H9 (cell line): ENCODE measurements at regions not wholly inside any gene's neighbourhood (a gene's known extent, or its start where the extent isn't known, plus 50 kb on each side); places are given as distances from the start of the nearest gene placed in this dataset.

Experiments
- DNase-seq: peaks from one replicate; pipeline ENCODE4 v3.0.0-alpha.2; 2017
- H2AFZ ChIP-seq: one replicate; pipeline ENCODE4 v1.6.1; 2013; ENCODE audit warnings: mild to moderate bottlenecking, low read length, control low read depth, moderate library complexity
- H2AK5ac ChIP-seq: 2 replicates; pipeline ENCODE4 v1.6.1; 2013; ENCODE audit warnings: low read length, control low read depth, mixed read lengths; ENCODE audit not compliant: insufficient read length
- H2BK120ac ChIP-seq: one replicate; pipeline ENCODE4 v1.6.1; 2013; ENCODE audit warnings: low read depth, mild to moderate bottlenecking, low read length, control low read depth, inconsistent platforms; ENCODE audit not compliant: poor library complexity, severe bottlenecking
- H2BK12ac ChIP-seq: 2 replicates; pipeline ENCODE4 v1.6.1; 2013; ENCODE audit warnings: low read length, control low read depth, mixed read lengths, low read depth; ENCODE audit not compliant: insufficient read length
- H2BK15ac ChIP-seq: 2 replicates; pipeline ENCODE4 v1.6.1; 2013; ENCODE audit warnings: low read depth, low read length, control low read depth
- H2BK20ac ChIP-seq: one replicate; pipeline ENCODE4 v1.6.1; 2013; ENCODE audit warnings: low read depth, mild to moderate bottlenecking, low read length, control low read depth, inconsistent platforms; ENCODE audit not compliant: poor library complexity, severe bottlenecking
- H2BK5ac ChIP-seq: 2 replicates; pipeline ENCODE4 v1.6.1; 2013; ENCODE audit warnings: low read length, control low read depth, mixed read lengths; ENCODE audit not compliant: insufficient read length
- H3K14ac ChIP-seq: 2 replicates; pipeline ENCODE4 v1.6.1; 2013; ENCODE audit warnings: low read length, control low read depth; ENCODE audit not compliant: insufficient read depth
- H3K18ac ChIP-seq: 2 replicates; pipeline ENCODE4 v1.6.1; 2013; ENCODE audit warnings: low read depth, mild to moderate bottlenecking, mixed read lengths, low read length, control low read depth; ENCODE audit not compliant: insufficient read length
- H3K23ac ChIP-seq: 2 replicates; pipeline ENCODE4 v1.6.1; 2013; ENCODE audit warnings: low read length, control low read depth, mixed read lengths, low read depth; ENCODE audit not compliant: insufficient read length
- H3K23me2 ChIP-seq: 2 replicates; pipeline ENCODE4 v1.6.1; 2013; ENCODE audit warnings: low read depth, mild to moderate bottlenecking, mixed read lengths, low read length, control low read depth; ENCODE audit not compliant: insufficient read length, poor library complexity, severe bottlenecking
- H3K27ac ChIP-seq: 2 replicates; pipeline ENCODE4 v1.5.1; 2013; ENCODE audit warnings: low read length, control low read depth, mixed read lengths, low read depth; ENCODE audit not compliant: insufficient read length
- H3K27me3 ChIP-seq: 2 replicates; pipeline ENCODE4 v1.6.1; 2013; ENCODE audit warnings: low read length, control low read depth, inconsistent platforms; ENCODE audit not compliant: insufficient read depth
- H3K4ac ChIP-seq: 2 replicates; pipeline ENCODE4 v1.6.1; 2013; ENCODE audit warnings: low read depth, mild to moderate bottlenecking, control low read depth, inconsistent platforms, low read length, moderate library complexity
- H3K4me1 ChIP-seq: 2 replicates; pipeline ENCODE4 v1.6.1; 2013; ENCODE audit warnings: low read length, control low read depth, inconsistent platforms; ENCODE audit not compliant: insufficient read depth
- H3K4me2 ChIP-seq: 2 replicates; pipeline ENCODE4 v1.6.1; 2013; ENCODE audit warnings: low read length, control low read depth, mixed read lengths; ENCODE audit not compliant: insufficient read length, insufficient read depth
- H3K56ac ChIP-seq: 2 replicates; pipeline ENCODE4 v1.6.1; 2013; ENCODE audit warnings: low read depth, mild to moderate bottlenecking, mixed read lengths, low read length, control low read depth; ENCODE audit not compliant: insufficient read length
- H3K79me1 ChIP-seq: 2 replicates; pipeline ENCODE4 v1.6.1; 2013; ENCODE audit warnings: low read depth, mild to moderate bottlenecking, moderate library complexity, low read length, control low read depth, inconsistent platforms; ENCODE audit not compliant: insufficient read depth, poor library complexity, severe bottlenecking
- H3K79me2 ChIP-seq: 2 replicates; pipeline ENCODE4 v1.6.1; 2013; ENCODE audit warnings: low read length, control low read depth, inconsistent platforms; ENCODE audit not compliant: insufficient read depth
- H3K9ac ChIP-seq: 2 replicates; pipeline ENCODE4 v1.6.1; 2013; ENCODE audit warnings: low read length, control low read depth, mixed read lengths; ENCODE audit not compliant: insufficient read length; ENCODE audit errors: extremely low read depth
- H3K9me3 ChIP-seq: one replicate; pipeline ENCODE4 v1.6.1; 2013; ENCODE audit warnings: low read depth, low read length, inconsistent platforms; ENCODE audit not compliant: control insufficient read depth
- H3T11ph ChIP-seq: one replicate; pipeline ENCODE4 v1.6.1; 2013; ENCODE audit warnings: mild to moderate bottlenecking, low read length, control low read depth, inconsistent platforms
- H4K20me1 ChIP-seq: one replicate; pipeline ENCODE4 v1.6.1; 2013; ENCODE audit not compliant: control insufficient read depth, insufficient read length, insufficient read depth
- H4K5ac ChIP-seq: 2 replicates; pipeline ENCODE4 v1.6.1; 2013; ENCODE audit warnings: low read depth, mild to moderate bottlenecking, mixed read lengths, low read length, control low read depth; ENCODE audit not compliant: insufficient read length
- H4K8ac ChIP-seq: replicated peaks from 2 replicates; pipeline ENCODE4 v1.6.1; 2013; ENCODE audit warnings: low read length, control low read depth, mixed read lengths, low read depth; ENCODE audit not compliant: insufficient read length
- H4K91ac ChIP-seq: 2 replicates; pipeline ENCODE4 v1.6.1; 2013; ENCODE audit warnings: low read depth, mild to moderate bottlenecking, moderate library complexity, mixed read lengths, low read length, control low read depth; ENCODE audit not compliant: insufficient read length
- H3K27ac Mint-ChIP-seq, 3 experiments: 2 replicates in 2 of 3; 3 replicates in 1 of 3; pipeline ENCODE4 v1.8.0; 2020 to 2021; ENCODE audit warnings: mixed read lengths in 3 of 3, mild to moderate bottlenecking in 1 of 3, moderate library complexity in 1 of 3
- H3K27me3 Mint-ChIP-seq: 2 replicates; pipeline ENCODE4 v1.8.0; 2021; ENCODE audit warnings: low read depth, mild to moderate bottlenecking, moderate library complexity, mixed read lengths
- H3K36me3 Mint-ChIP-seq, 3 experiments: 2 replicates in 2 of 3; 3 replicates in 1 of 3; pipeline ENCODE4 v1.8.0; 2020 to 2021; ENCODE audit warnings: low read depth in 3 of 3, mixed read lengths in 3 of 3; ENCODE audit not compliant: insufficient read depth in 1 of 3
- H3K4me1 Mint-ChIP-seq, 2 experiments: 2 replicates each; pipeline ENCODE4 v1.8.0; 2020; ENCODE audit warnings: mixed read lengths in 2 of 2
- H3K4me3 Mint-ChIP-seq, 2 experiments: 2 replicates in 1 of 2; 3 replicates in 1 of 2; pipeline ENCODE4 v1.8.0; 2020 to 2021; ENCODE audit warnings: mild to moderate bottlenecking in 2 of 2, mixed read lengths in 2 of 2, moderate library complexity in 1 of 2
- H3K9me3 Mint-ChIP-seq, 2 experiments: 2 replicates in 1 of 2; 3 replicates in 1 of 2; pipeline ENCODE4 v1.8.0; 2020; ENCODE audit warnings: mild to moderate bottlenecking in 2 of 2, mixed read lengths in 2 of 2, moderate library complexity in 1 of 2
- CTCF ChIP-seq: fragments of 200-600 bp; sonication (generic); conservative IDR thresholded peaks from 3 replicates; pipeline ENCODE4 v1.8.0; 2021; ENCODE audit warnings: antibody characterized with exemption, mild to moderate bottlenecking
- WGBS: extraction: QIAGEN DNeasy Blood & Tissue Kit; methylation state at CpG from one replicate; pipeline ENCODE4 v1.1.7; 2013; ENCODE audit warnings: missing lambda C conversion rate, low lambda C conversion rate, mixed read lengths; ENCODE audit not compliant: insufficient read length; ENCODE audit errors: extremely low coverage; 5-methylcytosine and 5-hydroxymethylcytosine counted together

GRCh38 chr7:68152205-68152604 is 1155.6 kb downstream of the TYW1 start:
- H3K4me1 ChIP-seq: no peaks in the 10 kb centered on the region
- no peak overlapping the region for H3K27ac Mint-ChIP-seq
- no peak overlapping the region for H2AFZ ChIP-seq
- peaks cover 4 to 5% of the 10 kb centered on the region in 2 experiments; a peak in 1 of 5 replicates for H3K9me3 Mint-ChIP-seq
- H3K79me2 ChIP-seq: no peaks in the 10 kb centered on the region
- H2BK20ac ChIP-seq: no peak overlapping the region
- no peak overlapping the region for H3K4me3 Mint-ChIP-seq
- no peaks in the 10 kb centered on the region for H3K9me3 ChIP-seq
- H3K27me3 ChIP-seq: no peaks in the 10 kb centered on the region
- no peak overlapping the region for H4K5ac ChIP-seq
- no peak overlapping the region for H3K56ac ChIP-seq
- H3K23ac ChIP-seq: no peak overlapping the region
- no peak overlapping the region for H2BK15ac ChIP-seq
- no CpG with 5 or more reads among the region's 2 CpGs for whole genome bisulfite sequencing
- H3T11ph ChIP-seq: no peak overlapping the region
- H2AK5ac ChIP-seq: no peak overlapping the region
- H2BK5ac ChIP-seq: no peak overlapping the region
- H3K23me2 ChIP-seq: no peaks in the 10 kb centered on the region
- no peak overlapping the region for H3K4me2 ChIP-seq
- H3K79me1 ChIP-seq: no peaks in the 10 kb centered on the region
- H3K36me3 Mint-ChIP-seq: no peaks in the 10 kb centered on the region
- no peak overlapping the region for H2BK120ac ChIP-seq
- H3K14ac ChIP-seq: no peak overlapping the region
- DNase-seq: no peak
- H3K4me1 Mint-ChIP-seq: peaks cover 0 to 3% of the 10 kb centered on the region in 2 experiments; a peak in 2 of 4 replicates
- H3K18ac ChIP-seq: no peak overlapping the region
- H4K91ac ChIP-seq: no peak overlapping the region
- H3K27ac ChIP-seq: no peak overlapping the region
- no peak overlapping the region for H2BK12ac ChIP-seq
- H4K20me1 ChIP-seq: no peaks in the 10 kb centered on the region
- H3K27me3 Mint-ChIP-seq: 0 out of 2 replicates have a peak, but pooled peaks cover 2% of the 10 kb centered on the region
- no peak for TF ChIP-seq CTCF
- no peak overlapping the region for H4K8ac ChIP-seq
- no peak overlapping the region for H3K4ac ChIP-seq
- H3K9ac ChIP-seq: no peak overlapping the region
